ENCODE measurements at regions not wholly inside any gene's neighbourhood (a gene's known extent, or its start where the extent isn't known, plus 50 kb on each side); places are given as distances from the start of the nearest gene placed in this dataset.

GRCh38 chr9:79104951-79105350 lies 466.8 kb upstream of the TLE4 start:
- Histone ChIP-seq H3K9me2 (replicated peaks; ENCODE audit: insufficient read depth, low read length) (no peaks in the 10 kb centered on the region; the same call in 1 of the 2 replicates), H3K4me2 (ENCODE audit: low read depth, low read length, poor library complexity, severe bottlenecking) (no peak overlapping the region), H3K36me3 (ENCODE audit: low read length) (no peaks in the 10 kb centered on the region), H3K27me3 (ENCODE audit: low read length) (no peaks in the 10 kb centered on the region), H3K4me3 (ENCODE audit: insufficient read depth, low read length, poor library complexity, severe bottlenecking) (no peak overlapping the region), H2AFZ (ENCODE audit: low read depth, low read length, severe bottlenecking) (no peak overlapping the region), H4K20me1 (ENCODE audit: low read depth, low read length) (no peaks in the 10 kb centered on the region), H3K9me3 (ENCODE audit: insufficient read depth, low read length) (no peaks in the 10 kb centered on the region), H3K9ac (ENCODE audit: low read length) (no peak overlapping the region), H3K27ac (ENCODE audit: low read depth, low read length) (no peak overlapping the region), H3K79me2 (ENCODE audit: insufficient read depth, low read length) (no peaks in the 10 kb centered on the region), H3F3A (ENCODE audit: insufficient read depth) (no peaks in the 10 kb centered on the region)
- TF ChIP-seq EZH2phosphoT487 (conservative IDR thresholded peaks at IDR 0.05; ENCODE audit: low read length) (no peak), CTCF (IDR thresholded peaks at IDR 0.05; ENCODE audit: insufficient read depth, low read length, poor library complexity, severe bottlenecking) (no peak)

GRCh38 chr9:79107911-79108676 lies 463.7 kb upstream of the TLE4 start:
- Histone ChIP-seq H3K27me3 (ENCODE audit: low read length) (no peaks in the 10 kb centered on the region), H4K20me1 (ENCODE audit: low read depth, low read length) (no peaks in the 10 kb centered on the region), H3K79me2 (ENCODE audit: insufficient read depth, low read length) (no peaks in the 10 kb centered on the region), H3K4me2 (ENCODE audit: low read depth, low read length, poor library complexity, severe bottlenecking) (no peak overlapping the region), H3K9me3 (ENCODE audit: insufficient read depth, low read length) (no peaks in the 10 kb centered on the region), H3K4me3 (ENCODE audit: insufficient read depth, low read length, poor library complexity, severe bottlenecking) (no peak overlapping the region), H3K9ac (ENCODE audit: low read length) (no peak overlapping the region), H3K36me3 (ENCODE audit: low read length) (no peaks in the 10 kb centered on the region), H2AFZ (ENCODE audit: low read depth, low read length, severe bottlenecking) (no peak overlapping the region), H3K27ac (ENCODE audit: low read depth, low read length) (no peak overlapping the region), H3K9me2 (replicated peaks; ENCODE audit: insufficient read depth, low read length) (no peaks in the 10 kb centered on the region; the same call in 1 of the 2 replicates), H3F3A (ENCODE audit: insufficient read depth) (no peaks in the 10 kb centered on the region)
- no peak for TF ChIP-seq CTCF (IDR thresholded peaks at IDR 0.05; ENCODE audit: insufficient read depth, low read length, poor library complexity, severe bottlenecking)
- TF ChIP-seq EZH2phosphoT487 (conservative IDR thresholded peaks at IDR 0.05; ENCODE audit: low read length): no peak

GRCh38 chr9:79111653-79112052 lies 460.1 kb upstream of the TLE4 start:
- H3K9me3 ChIP-seq (ENCODE audit: insufficient read depth, low read length): no peaks in the 10 kb centered on the region
- H3K4me3 ChIP-seq (ENCODE audit: insufficient read depth, low read length, poor library complexity, severe bottlenecking): no peak overlapping the region
- no peak overlapping the region for H2AFZ ChIP-seq (ENCODE audit: low read depth, low read length, severe bottlenecking)
- no peaks in the 10 kb centered on the region for H3K36me3 ChIP-seq (ENCODE audit: low read length)
- H3K79me2 ChIP-seq (ENCODE audit: insufficient read depth, low read length): no peaks in the 10 kb centered on the region
- no peaks in the 10 kb centered on the region for H3F3A ChIP-seq (ENCODE audit: insufficient read depth)
- H3K9me2 ChIP-seq (replicated peaks; ENCODE audit: insufficient read depth, low read length): no peaks in the 10 kb centered on the region
- no peak for TF ChIP-seq EZH2phosphoT487 (conservative IDR thresholded peaks at IDR 0.05; ENCODE audit: low read length)
- H3K9ac ChIP-seq (ENCODE audit: low read length): no peak overlapping the region
- H3K4me2 ChIP-seq (ENCODE audit: low read depth, low read length, poor library complexity, severe bottlenecking): no peak overlapping the region
- no peaks in the 10 kb centered on the region for H3K27me3 ChIP-seq (ENCODE audit: low read length)
- no peak overlapping the region for H3K27ac ChIP-seq (ENCODE audit: low read depth, low read length)
- H4K20me1 ChIP-seq (ENCODE audit: low read depth, low read length): no peaks in the 10 kb centered on the region

DNA sequence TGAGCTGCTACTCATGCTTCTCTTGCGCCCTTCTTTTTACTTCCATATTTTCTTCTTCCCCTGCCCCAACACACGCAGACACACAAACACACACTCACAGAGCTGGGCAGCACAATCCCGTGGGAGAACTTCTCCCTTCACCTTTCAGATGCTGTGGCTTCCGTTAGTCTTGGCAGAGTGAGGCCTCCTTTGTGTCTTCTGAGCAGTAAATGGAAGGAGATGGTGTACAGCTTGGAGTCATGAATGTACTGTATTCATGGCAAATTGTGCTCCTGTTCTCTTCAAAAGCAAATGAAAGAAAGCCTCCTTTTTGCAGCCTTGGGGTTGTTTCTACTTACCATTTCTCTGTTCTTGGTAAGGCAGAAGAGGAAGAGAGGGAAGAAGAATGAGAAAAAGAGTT lies 456.6 kb upstream of the TLE4 start:
- H3K9ac ChIP-seq (ENCODE audit: low read length): no peak overlapping the region
- no peak overlapping the region for H3K27ac ChIP-seq (ENCODE audit: low read depth, low read length)
- no peaks in the 10 kb centered on the region for H3K36me3 ChIP-seq (ENCODE audit: low read length)
- H3K9me3 ChIP-seq (ENCODE audit: insufficient read depth, low read length): no peaks in the 10 kb centered on the region
- no peaks in the 10 kb centered on the region for H3F3A ChIP-seq (ENCODE audit: insufficient read depth)
- no peak overlapping the region for H3K4me2 ChIP-seq (ENCODE audit: low read depth, low read length, poor library complexity, severe bottlenecking)
- no peaks in the 10 kb centered on the region for H3K9me2 ChIP-seq (replicated peaks; ENCODE audit: insufficient read depth, low read length)
- H3K79me2 ChIP-seq (ENCODE audit: insufficient read depth, low read length): no peaks in the 10 kb centered on the region
- no peak overlapping the region for H3K4me3 ChIP-seq (ENCODE audit: insufficient read depth, low read length, poor library complexity, severe bottlenecking)
- no peaks in the 10 kb centered on the region for H3K27me3 ChIP-seq (ENCODE audit: low read length)
- no peaks in the 10 kb centered on the region for H4K20me1 ChIP-seq (ENCODE audit: low read depth, low read length)
- no peak for TF ChIP-seq CTCF (IDR thresholded peaks at IDR 0.05; ENCODE audit: insufficient read depth, low read length, poor library complexity, severe bottlenecking)
- no peak for TF ChIP-seq EZH2phosphoT487 (conservative IDR thresholded peaks at IDR 0.05; ENCODE audit: low read length)
- no peak overlapping the region for H2AFZ ChIP-seq (ENCODE audit: low read depth, low read length, severe bottlenecking)
